ENCODE measurements at regions not wholly inside any gene's neighbourhood (a gene's known extent, or its start where the extent isn't known, plus 50 kb on each side); places are given as distances from the start of the nearest gene placed in this dataset.

GRCh38 chr12:4011597-4011996, 138.4 kb upstream of the PARP11 start (continued):
- TF ChIP-seq ONECUT2 (CRISPR knock-in tag; IDR thresholded peaks at IDR 0.05) (no peak), ATF4 (CRISPR knock-in tag; IDR thresholded peaks at IDR 0.05) (no peak), KDM1A (CRISPR knock-in tag; IDR thresholded peaks at IDR 0.05) (peak; percentile 62; the same call in 1 of the 2 replicates), ZNF17 (CRISPR knock-in tag; IDR thresholded peaks at IDR 0.05) (no peak), ZMYM2 (CRISPR knock-in tag; IDR thresholded peaks at IDR 0.05) (no peak), TFDP1 (CRISPR knock-in tag; IDR thresholded peaks at IDR 0.05; ENCODE audit: borderline replicate concordance) (peak; percentile 66; the same call in 1 of the 2 replicates), ZKSCAN5 (CRISPR knock-in tag; IDR thresholded peaks at IDR 0.05) (no peak), KDM5A (IDR thresholded peaks at IDR 0.05; ENCODE audit: borderline replicate concordance, low read length) (no peak), YY1 (IDR thresholded peaks at IDR 0.05; ENCODE audit: insufficient read depth, insufficient replicate concordance, low read depth, low read length) (no peak), KLF15 (CRISPR knock-in tag; IDR thresholded peaks at IDR 0.05; ENCODE audit: borderline replicate concordance) (no peak), ZNF775 (CRISPR knock-in tag; IDR thresholded peaks at IDR 0.05; ENCODE audit: borderline replicate concordance) (no peak), FIP1L1 (IDR thresholded peaks at IDR 0.05; ENCODE audit: borderline replicate concordance, insufficient read depth, low read depth, low read length) (no peak), PRDM15 (CRISPR knock-in tag; IDR thresholded peaks at IDR 0.05) (peak; percentile 67; the same call in 1 of the 2 replicates), ZBTB1 (CRISPR knock-in tag; IDR thresholded peaks at IDR 0.05; ENCODE audit: borderline replicate concordance) (no peak), ZNF329 (CRISPR knock-in tag; IDR thresholded peaks at IDR 0.05; ENCODE audit: low read depth) (no peak), CREM (IDR thresholded peaks at IDR 0.05) (peak; percentile 79; the same call in 1 of the 2 replicates), CREM (CRISPR knock-in tag; IDR thresholded peaks at IDR 0.05) (no peak), ZNF780A (CRISPR knock-in tag; IDR thresholded peaks at IDR 0.05) (no peak), FLYWCH1 (CRISPR knock-in tag; IDR thresholded peaks at IDR 0.05) (no peak), ZNF431 (CRISPR knock-in tag; IDR thresholded peaks at IDR 0.05; ENCODE audit: borderline replicate concordance, low read depth) (no peak), ZNF343 (CRISPR knock-in tag; IDR thresholded peaks at IDR 0.05) (no peak), KLF16 (CRISPR knock-in tag; IDR thresholded peaks at IDR 0.05) (peak in 1 of 2 experiments; percentile 53; a peak in 1 of 4 replicates)
- TF ChIP-seq, protein P1, sequence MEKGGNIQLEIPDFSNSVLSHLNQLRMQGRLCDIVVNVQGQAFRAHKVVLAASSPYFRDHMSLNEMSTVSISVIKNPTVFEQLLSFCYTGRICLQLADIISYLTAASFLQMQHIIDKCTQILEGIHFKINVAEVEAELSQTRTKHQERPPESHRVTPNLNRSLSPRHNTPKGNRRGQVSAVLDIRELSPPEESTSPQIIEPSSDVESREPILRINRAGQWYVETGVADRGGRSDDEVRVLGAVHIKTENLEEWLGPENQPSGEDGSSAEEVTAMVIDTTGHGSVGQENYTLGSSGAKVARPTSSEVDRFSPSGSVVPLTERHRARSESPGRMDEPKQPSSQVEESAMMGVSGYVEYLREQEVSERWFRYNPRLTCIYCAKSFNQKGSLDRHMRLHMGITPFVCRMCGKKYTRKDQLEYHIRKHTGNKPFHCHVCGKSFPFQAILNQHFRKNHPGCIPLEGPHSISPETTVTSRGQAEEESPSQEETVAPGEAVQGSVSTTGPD (CRISPR knock-in tag; IDR thresholded peaks at IDR 0.05): no peak
